SK-N-SH (cell line): ENCODE measurements at regions not wholly inside any gene's neighbourhood (a gene's known extent, or its start where the extent isn't known, plus 50 kb on each side); places are given as distances from the start of the nearest gene placed in this dataset.

Experiments
- CTCF ChIP-seq: fragments of 200-600 bp; sonication (generic); IDR thresholded peaks from 2 replicates; pipeline ENCODE4 v1.6.1; 2017; ENCODE audit warnings: antibody characterized with exemption, mild to moderate bottlenecking, moderate library complexity
- POLR2AphosphoS5 ChIP-seq: IDR thresholded peaks from 2 replicates; pipeline ENCODE4 v1.6.1; 2012; ENCODE audit warnings: low read depth, low read length
- RCOR1 ChIP-seq: fragments of 150-350 bp; IDR thresholded peaks from 2 replicates; pipeline ENCODE4 v1.6.1; 2017; ENCODE audit warnings: antibody characterized with exemption, low read length
- RFX5 ChIP-seq: IDR thresholded peaks from 2 replicates; pipeline ENCODE4 v1.6.1; 2012; ENCODE audit warnings: mild to moderate bottlenecking, improper control_type of control experiment, low read length
- RXRA ChIP-seq: IDR thresholded peaks from 2 replicates; pipeline ENCODE4 v1.4.0; 2012; ENCODE audit warnings: low read depth, mild to moderate bottlenecking, borderline replicate concordance
- TF ChIP-seq, protein P1 (sequence below): IDR thresholded peaks from 2 replicates; pipeline ENCODE4; 2012

DNA sequence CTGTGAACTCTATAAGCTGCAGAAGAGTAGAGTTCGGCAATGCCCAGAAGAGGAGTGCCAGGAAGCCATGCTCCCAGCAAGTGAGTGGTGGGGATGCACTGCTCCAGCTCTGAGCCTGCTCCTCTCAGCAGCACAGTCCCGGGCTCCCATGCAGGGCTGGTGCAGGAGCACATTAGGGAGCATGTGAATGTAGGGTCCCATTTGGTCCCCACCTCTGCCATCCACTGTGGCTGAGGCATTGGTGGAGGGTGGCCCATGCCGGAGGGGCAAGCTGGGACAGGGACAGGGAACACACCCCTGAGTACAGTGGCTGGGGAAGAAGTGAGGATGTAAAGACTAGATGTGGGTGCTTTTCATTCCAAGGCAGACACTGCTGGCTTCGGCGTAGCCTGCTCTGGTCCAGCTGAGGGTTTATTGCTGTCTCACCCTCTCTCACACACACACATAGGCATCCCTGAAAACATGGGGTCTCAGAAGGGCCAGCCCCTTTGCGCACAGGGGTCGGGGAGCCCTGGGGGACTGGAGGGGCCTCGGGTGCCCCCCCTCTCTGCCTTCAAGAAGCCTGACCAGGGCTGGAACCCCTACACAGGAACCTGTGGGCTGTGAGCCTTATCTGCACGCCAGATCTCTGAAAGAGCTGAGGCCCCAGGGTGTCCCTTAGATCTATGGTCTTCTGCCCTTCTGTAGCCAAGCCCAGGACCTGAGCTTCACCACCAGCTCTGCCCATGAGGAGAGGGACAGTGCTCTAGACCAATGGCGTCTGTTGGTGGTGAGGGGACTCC is 341.0 kb downstream of the TCERG1L start:
- no peak for TF ChIP-seq CTCF
- no peak for TF ChIP-seq POLR2AphosphoS5
- no peak for TF ChIP-seq RXRA
- no peak for TF ChIP-seq RFX5
- TF ChIP-seq, protein P1, sequence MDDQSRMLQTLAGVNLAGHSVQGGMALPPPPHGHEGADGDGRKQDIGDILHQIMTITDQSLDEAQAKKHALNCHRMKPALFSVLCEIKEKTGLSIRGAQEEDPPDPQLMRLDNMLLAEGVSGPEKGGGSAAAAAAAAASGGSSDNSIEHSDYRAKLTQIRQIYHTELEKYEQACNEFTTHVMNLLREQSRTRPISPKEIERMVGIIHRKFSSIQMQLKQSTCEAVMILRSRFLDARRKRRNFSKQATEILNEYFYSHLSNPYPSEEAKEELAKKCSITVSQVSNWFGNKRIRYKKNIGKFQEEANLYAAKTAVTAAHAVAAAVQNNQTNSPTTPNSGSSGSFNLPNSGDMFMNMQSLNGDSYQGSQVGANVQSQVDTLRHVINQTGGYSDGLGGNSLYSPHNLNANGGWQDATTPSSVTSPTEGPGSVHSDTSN, result no peak
- no peak for TF ChIP-seq RCOR1
